GM12878 (cell line): ENCODE measurements at regions not wholly inside any gene's neighbourhood (a gene's known extent, or its start where the extent isn't known, plus 50 kb on each side); places are given as distances from the start of the nearest gene placed in this dataset.

Source experiments
- ATAC-seq: fragments of 200-7000 bp; cut with Tn5 transposase; 3 replicates; pipeline ENCODE4 v1.9.1; 2020; ENCODE audit warnings: mild to moderate bottlenecking, moderate library complexity
- BruUV-seq: library from RNA; stranded (reverse); fragments of 400-500 nt; replicated peaks from 2 replicates; lab custom pipeline; 2021; lab: Mats Ljungman, UMichigan
- CTCF ChIA-PET: fragments of 300-600 bp; sonication (Branson Sonifier 250); formaldehyde crosslinking; extraction: SDS; loops from one replicate; lab custom pipeline; 2021; ENCODE audit warnings: inconsistent platforms; lab: Yijun Ruan, JAX
- POLR2A ChIA-PET: fragments of 350-600 bp; formaldehyde crosslinking; extraction: SDS; loops from one replicate; lab custom pipeline; 2021; ENCODE audit warnings: inconsistent platforms; lab: Charles Lee
- RAD21 ChIA-PET: fragments of 300-600 bp; sonication (Branson Sonifier 250); formaldehyde crosslinking; loops from one replicate; lab custom pipeline; 2023; ENCODE audit warnings: antibody characterized with exemption; ENCODE audit not compliant: unreplicated experiment; lab: Charles Lee
- SMC1A ChIA-PET: fragments of 300-600 bp; sonication (Branson Sonifier 250); formaldehyde crosslinking; loops from one replicate; lab custom pipeline; 2023; ENCODE audit not compliant: unreplicated experiment, uncharacterized antibody; lab: Charles Lee
- DNase-seq: peaks from one replicate; pipeline ENCODE4 v3.0.0-alpha.2; 2011; ENCODE audit warnings: low read depth, low spot score
- FAIRE-seq: peaks from 3 replicates; lab custom pipeline; 2011; peaks lifted over from hg19 to GRCh38; lab: Jason Lieb, UNC
- H2AFZ ChIP-seq: 2 replicates; pipeline ENCODE4 v1.6.0; 2011; ENCODE audit warnings: low read depth, low read length, control low read depth; ENCODE audit not compliant: control insufficient read depth
- H3K27ac ChIP-seq: 2 replicates; pipeline ENCODE4 v1.5.1; 2011; ENCODE audit warnings: control low read depth; ENCODE audit not compliant: control insufficient read depth, insufficient read depth
- H3K27me3 ChIP-seq, 2 experiments: replicated peaks in 1 of 2; 2 replicates each; pipeline versions ENCODE4 v1.6.0 to v1.6.1; 2011; ENCODE audit warnings: low read length in 1 of 2; ENCODE audit not compliant: control insufficient read depth in 2 of 2, insufficient read depth in 2 of 2
- H3K36me3 ChIP-seq, 2 experiments: 2 replicates each; pipeline ENCODE4 v1.5.1; 2011; ENCODE audit warnings: low read length in 1 of 2; ENCODE audit not compliant: control insufficient read depth in 2 of 2, insufficient read depth in 2 of 2
- H3K4me1 ChIP-seq: 2 replicates; pipeline ENCODE4 v1.6.1; 2011; ENCODE audit warnings: mild to moderate bottlenecking, low read length, moderate library complexity, mixed read lengths; ENCODE audit not compliant: control insufficient read depth, insufficient read depth
- H3K4me2 ChIP-seq: 2 replicates; pipeline ENCODE4 v1.6.0; 2011; ENCODE audit warnings: control low read depth; ENCODE audit not compliant: control insufficient read depth, insufficient read depth
- H3K4me3 ChIP-seq: fragments of 200-600 bp; sonication (generic); 2 replicates; pipeline ENCODE4 v1.5.1; 2016
- H3K79me2 ChIP-seq: 2 replicates; pipeline ENCODE4 v1.6.0; 2011; ENCODE audit warnings: low read length; ENCODE audit not compliant: control insufficient read depth, insufficient read depth
- H3K9ac ChIP-seq: 2 replicates; pipeline ENCODE4 v1.8.0; 2011; ENCODE audit warnings: low read length, control low read depth, mixed read lengths; ENCODE audit not compliant: control insufficient read depth, insufficient read depth
- H3K9me3 ChIP-seq: replicated peaks from 3 replicates; pipeline ENCODE4 v1.5.1; 2011; ENCODE audit warnings: mild to moderate bottlenecking, low read length; ENCODE audit not compliant: control insufficient read depth, insufficient read depth
- H4K20me1 ChIP-seq: 2 replicates; pipeline ENCODE4 v1.6.0; 2011; ENCODE audit not compliant: control insufficient read depth, insufficient read depth
- ATF3 ChIP-seq: IDR thresholded peaks from 2 replicates; pipeline ENCODE4 v1.6.1; 2011; ENCODE audit warnings: low read depth, mild to moderate bottlenecking, low read length, moderate library complexity, borderline replicate concordance; ENCODE audit errors: extremely low read depth
- BACH1 ChIP-seq: fragments of 450-650 bp; IDR thresholded peaks from 2 replicates; pipeline ENCODE4 v1.6.1; 2017; ENCODE audit warnings: mild to moderate bottlenecking, borderline replicate concordance
- BHLHE40 ChIP-seq, 2 experiments: fragments of 450-650 bp in 1 of 2; IDR thresholded peaks; 2 replicates each; pipeline ENCODE4 v1.6.1; 2011 to 2017; ENCODE audit warnings: low read depth in 2 of 2, borderline replicate concordance in 1 of 2, improper control_type of control experiment in 1 of 2, low read length in 1 of 2, mild to moderate bottlenecking in 1 of 2
- CBX3 ChIP-seq: fragments of 200-600 bp; sonication (generic); IDR thresholded peaks from 2 replicates; pipeline ENCODE4 v1.6.1; 2016; ENCODE audit warnings: low read depth, borderline replicate concordance
- CHD4 ChIP-seq: fragments of 200-600 bp; sonication (generic); IDR thresholded peaks from 2 replicates; pipeline ENCODE4 v1.6.1; 2016; ENCODE audit warnings: mild to moderate bottlenecking
- CUX1 ChIP-seq: IDR thresholded peaks from 2 replicates; pipeline ENCODE4 v1.6.1; 2012; ENCODE audit warnings: improper control_type of control experiment, low read depth, low read length; ENCODE audit not compliant: insufficient replicate concordance
- ELK1 ChIP-seq: IDR thresholded peaks from 2 replicates; pipeline ENCODE4 v1.6.1; 2012; ENCODE audit warnings: low read depth, low read length, improper control_type of control experiment
- FOS ChIP-seq: IDR thresholded peaks from 3 replicates; pipeline ENCODE4 v1.6.1; 2011; ENCODE audit warnings: borderline replicate concordance; ENCODE audit not compliant: insufficient read length; ENCODE audit errors: extremely low read depth
- GABPA ChIP-seq: IDR thresholded peaks from 2 replicates; pipeline ENCODE4 v1.6.1; 2014; ENCODE audit warnings: antibody characterized with exemption, low read depth, mild to moderate bottlenecking, inconsistent platforms
- JUNB ChIP-seq: IDR thresholded peaks from 2 replicates; pipeline ENCODE4 v1.6.1; 2016; ENCODE audit warnings: antibody characterized with exemption, mild to moderate bottlenecking
- SMC3 ChIP-seq: IDR thresholded peaks from 2 replicates; pipeline ENCODE4 v1.6.1; 2011; ENCODE audit warnings: low read length, improper control_type of control experiment, borderline replicate concordance
- STAT3 ChIP-seq: IDR thresholded peaks from 2 replicates; pipeline ENCODE4 v1.6.1; 2011; ENCODE audit warnings: low read depth, low read length, improper control_type of control experiment
- TCF7 ChIP-seq: IDR thresholded peaks from 2 replicates; pipeline ENCODE4 v1.6.1; 2014; ENCODE audit warnings: antibody characterized with exemption, borderline replicate concordance
- WGBS: methylation state at CpG from one replicate; pipeline ENCODE4 v1.1.6; 2016; ENCODE audit warnings: low lambda C conversion rate; ENCODE audit not compliant: insufficient replicate concordance, insufficient coverage; ENCODE audit errors: missing lambda C conversion rate; 5-methylcytosine and 5-hydroxymethylcytosine counted together
- in situ Hi-C: fragments of 300-500 bp; cut with MboI; formaldehyde crosslinking; loops from 9 replicates; pipeline ENCODE4 v1.14.3; 2018; ENCODE audit warnings: mixed read lengths
- intact Hi-C: fragments of 100-400 bp; cut with micrococcal nuclease; formaldehyde crosslinking; loops from one replicate; pipeline ENCODE4 v1.14.2; 2022; ENCODE audit not compliant: unreplicated experiment

DNA sequence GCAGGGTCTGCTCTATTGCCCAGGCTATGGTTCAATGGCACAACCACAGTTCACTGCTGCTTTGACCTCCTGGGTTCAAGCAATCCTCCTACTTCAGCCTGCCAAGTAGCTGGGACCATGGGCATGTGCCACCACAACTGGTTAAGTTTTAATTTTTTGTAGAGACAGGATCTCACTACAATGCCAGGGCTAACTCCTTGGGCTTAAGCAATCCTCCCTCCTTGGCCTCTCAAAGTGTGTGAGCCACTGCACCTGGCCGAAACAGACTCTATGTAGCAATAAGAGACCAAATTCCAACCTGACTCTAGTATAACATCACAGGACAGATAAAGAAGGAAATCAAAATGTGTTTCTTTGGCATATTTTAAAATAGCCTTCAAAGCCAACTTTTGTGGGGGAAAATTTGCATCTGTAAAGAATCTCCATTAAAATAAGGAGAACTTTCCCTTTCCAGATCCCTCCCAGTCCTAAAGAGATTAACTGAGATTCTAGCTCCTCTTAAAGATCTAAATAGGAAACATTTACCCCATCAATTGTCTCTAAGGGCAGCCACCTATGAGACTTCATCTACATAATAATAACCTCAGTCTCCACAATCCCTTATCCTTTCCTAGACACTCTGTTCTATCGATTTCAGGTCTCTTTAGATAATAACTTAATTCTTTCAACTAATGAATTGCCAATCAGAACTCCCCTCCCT, 94.7 kb upstream of the PLCB4 start (continued):
- TF ChIP-seq BACH1 (no peak), FOS (no peak), JUNB (no peak), SMC3 (no peak)

DNA sequence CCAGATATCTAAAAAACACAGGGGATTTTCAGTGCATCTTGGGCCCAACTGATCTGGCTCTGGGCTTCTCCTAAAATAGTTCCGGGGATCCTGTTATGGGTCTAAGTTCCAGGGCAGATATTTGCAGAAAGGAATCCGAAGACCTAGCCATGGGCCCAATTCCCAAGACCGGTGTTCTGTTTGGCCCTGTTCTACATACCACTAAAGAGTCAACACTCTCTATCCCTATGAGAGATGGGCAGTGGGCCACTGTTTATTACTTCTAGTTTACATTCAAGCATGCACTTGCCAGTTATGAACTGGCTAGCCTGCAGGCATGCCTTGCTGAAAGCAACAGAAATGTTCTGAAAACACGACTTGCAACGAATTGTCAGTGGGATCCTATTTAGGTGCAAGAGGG, 87.4 kb upstream of the PLCB4 start:
- no TSS peak for BruUV-seq
- RAD21 ChIA-PET = no interaction called here
- Histone ChIP-seq H3K27me3 (no peaks in the 10 kb centered on the region), H3K4me2 (no peak overlapping the region), H3K9me3 (no peaks in the 10 kb centered on the region), H3K4me3 (no peak overlapping the region), H3K4me1 (no peaks in the 10 kb centered on the region), H2AFZ (no peak overlapping the region), H3K9ac (no peak overlapping the region), H4K20me1 (no peaks in the 10 kb centered on the region), H3K36me3 (no peaks in the 10 kb centered on the region), H3K79me2 (no peaks in the 10 kb centered on the region), H3K27ac (no peak overlapping the region)
- CTCF ChIA-PET = no interaction called here
- no peak for DNase-seq
- intact Hi-C loops (no loop called here), in situ Hi-C loops (no loop called here)
- SMC1A ChIA-PET = no interaction called here
- ATAC-seq = no peak
- no peak for FAIRE-seq
- POLR2A ChIA-PET = no interaction called here
- WGBS = 48% methylated on average over 4 of the region's 5 CpGs
- TF ChIP-seq CUX1 = no peak
- no peak for TF ChIP-seq CBX3
- no peak for TF ChIP-seq ELK1
- no peak for TF ChIP-seq CHD4
- TF ChIP-seq BHLHE40 (IDR thresholded peaks at IDR 0.05; ENCODE audit: borderline replicate concordance in 1 of 2, low read depth in 2 of 2, low read length in 1 of 2) = no peak
- TF ChIP-seq STAT3 = no peak
- TF ChIP-seq TCF7 = no peak
- TF ChIP-seq ATF3 = no peak
- no peak for TF ChIP-seq SMC3
- no peak for TF ChIP-seq GABPA
